ENCODE measurements at regions not wholly inside any gene's neighbourhood (a gene's known extent, or its start where the extent isn't known, plus 50 kb on each side); places are given as distances from the start of the nearest gene placed in this dataset.
"Not testable (repeated sequence)": the region's sequence is repeated elsewhere in the genome, so short reads cannot be mapped to it uniquely, and the experiment has no call there.

DNA sequence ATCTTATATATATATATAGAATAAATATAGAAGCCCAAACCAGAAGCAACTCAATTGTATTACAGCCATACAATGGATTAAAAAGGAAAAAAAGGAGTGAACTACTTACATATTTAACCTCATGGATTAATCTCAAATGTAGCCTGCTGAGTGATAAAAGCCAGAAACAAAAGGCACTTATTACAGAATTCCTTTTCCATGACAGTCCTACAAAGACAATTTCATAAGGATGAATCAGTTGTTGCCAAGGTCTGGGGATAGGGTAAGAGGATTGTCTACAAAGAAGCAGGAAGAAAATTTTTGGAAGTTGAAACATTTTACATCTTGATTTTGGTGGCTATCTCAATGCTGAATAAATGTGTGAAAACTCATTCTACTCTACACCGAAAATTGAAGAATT is 103.9 kb upstream of the DCC start:
- no peak for DNase-seq
- H3K4me1 ChIP-seq = no peaks in the 10 kb centered on the region
- no peak overlapping the region for H3K4me3 ChIP-seq
- no peak overlapping the region for H3K27ac ChIP-seq
- H3K9me3 ChIP-seq = no peaks in the 10 kb centered on the region
- TF ChIP-seq, protein P1, sequence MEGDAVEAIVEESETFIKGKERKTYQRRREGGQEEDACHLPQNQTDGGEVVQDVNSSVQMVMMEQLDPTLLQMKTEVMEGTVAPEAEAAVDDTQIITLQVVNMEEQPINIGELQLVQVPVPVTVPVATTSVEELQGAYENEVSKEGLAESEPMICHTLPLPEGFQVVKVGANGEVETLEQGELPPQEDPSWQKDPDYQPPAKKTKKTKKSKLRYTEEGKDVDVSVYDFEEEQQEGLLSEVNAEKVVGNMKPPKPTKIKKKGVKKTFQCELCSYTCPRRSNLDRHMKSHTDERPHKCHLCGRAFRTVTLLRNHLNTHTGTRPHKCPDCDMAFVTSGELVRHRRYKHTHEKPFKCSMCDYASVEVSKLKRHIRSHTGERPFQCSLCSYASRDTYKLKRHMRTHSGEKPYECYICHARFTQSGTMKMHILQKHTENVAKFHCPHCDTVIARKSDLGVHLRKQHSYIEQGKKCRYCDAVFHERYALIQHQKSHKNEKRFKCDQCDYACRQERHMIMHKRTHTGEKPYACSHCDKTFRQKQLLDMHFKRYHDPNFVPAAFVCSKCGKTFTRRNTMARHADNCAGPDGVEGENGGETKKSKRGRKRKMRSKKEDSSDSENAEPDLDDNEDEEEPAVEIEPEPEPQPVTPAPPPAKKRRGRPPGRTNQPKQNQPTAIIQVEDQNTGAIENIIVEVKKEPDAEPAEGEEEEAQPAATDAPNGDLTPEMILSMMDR (IDR thresholded peaks at IDR 0.05) = no peak
- no peak for TF ChIP-seq POLR2A (IDR thresholded peaks at IDR 0.05)
- H3K27me3 ChIP-seq = no peaks in the 10 kb centered on the region
- no peaks in the 10 kb centered on the region for H3K36me3 ChIP-seq

DNA sequence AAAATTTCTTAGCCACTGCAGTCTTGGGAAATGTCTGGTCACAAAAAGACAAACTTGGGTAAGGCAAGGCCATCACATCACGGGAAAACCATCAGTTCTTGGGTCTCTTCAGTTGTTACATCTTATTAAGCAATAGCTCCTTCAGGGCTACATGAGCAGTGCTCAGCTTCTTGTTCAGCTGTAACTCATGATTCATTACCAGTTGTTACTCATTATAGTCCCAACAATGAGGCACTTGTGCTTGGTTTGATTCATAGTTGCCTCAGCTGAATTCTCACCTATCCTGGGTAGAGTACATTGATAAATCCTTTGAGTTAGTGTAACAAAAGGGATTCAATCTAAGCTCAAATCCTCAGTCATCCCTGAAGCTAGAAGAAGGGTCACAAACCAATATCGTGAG is 102.4 kb upstream of the DCC start:
- no peaks in the 10 kb centered on the region for H3K27me3 ChIP-seq
- no peak for DNase-seq
- H3K4me3 ChIP-seq = no peak overlapping the region
- TF ChIP-seq POLR2A (IDR thresholded peaks at IDR 0.05) = no peak
- TF ChIP-seq, protein P1 (IDR thresholded peaks at IDR 0.05) = no peak
- no peaks in the 10 kb centered on the region for H3K9me3 ChIP-seq
- H3K4me1 ChIP-seq = no peaks in the 10 kb centered on the region
- no peak overlapping the region for H3K27ac ChIP-seq
- no peaks in the 10 kb centered on the region for H3K36me3 ChIP-seq

DNA sequence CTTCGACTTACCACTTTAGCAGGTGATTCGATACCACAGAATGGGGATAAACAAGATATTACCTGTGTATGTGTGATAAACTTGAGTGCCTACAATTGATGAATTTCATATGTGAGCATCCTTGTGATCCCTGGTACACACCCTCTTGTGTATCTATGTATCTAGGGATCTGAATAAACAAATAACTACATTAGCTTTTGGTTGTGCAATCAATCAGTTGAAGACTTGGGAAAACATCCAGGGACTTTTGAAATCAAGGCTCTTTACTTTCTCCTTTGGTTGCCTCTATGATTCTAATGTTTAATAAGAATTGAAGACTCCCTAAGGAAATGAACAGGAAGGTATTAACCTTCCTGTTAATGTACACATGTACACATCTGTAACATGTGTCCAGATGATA is 97.3 kb upstream of the DCC start:
- Histone ChIP-seq H3K4me3 (no peak overlapping the region), H3K4me1 (no peaks in the 10 kb centered on the region), H3K9me3 (no peaks in the 10 kb centered on the region), H3K36me3 (no peaks in the 10 kb centered on the region), H3K27me3 (no peaks in the 10 kb centered on the region), H3K27ac (no peak overlapping the region)
- TF ChIP-seq POLR2A (IDR thresholded peaks at IDR 0.05) = no peak
- DNase-seq = no peak

DNA sequence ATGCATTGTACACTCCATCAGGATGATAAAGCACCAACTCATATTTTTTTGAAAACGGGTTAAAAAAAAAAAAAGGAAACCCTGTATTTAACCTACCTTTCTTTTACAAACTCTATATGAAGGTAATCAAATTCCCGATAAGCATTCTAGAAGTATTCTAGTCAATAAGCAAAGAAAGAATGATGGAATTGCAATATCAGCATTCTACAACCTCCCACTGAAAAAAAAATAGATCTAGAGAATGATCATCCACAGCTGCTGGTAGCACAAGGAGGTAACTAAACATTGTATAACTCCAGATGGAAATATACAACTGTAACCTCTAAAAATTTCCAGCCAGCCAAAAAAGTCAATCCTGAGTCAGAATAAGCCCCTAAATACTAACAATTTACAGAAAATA is 95.3 kb upstream of the DCC start:
- H3K36me3 ChIP-seq = no peaks in the 10 kb centered on the region
- no peak for TF ChIP-seq POLR2A (IDR thresholded peaks at IDR 0.05)
- TF ChIP-seq, protein P1 (IDR thresholded peaks at IDR 0.05) = no peak
- H3K27ac ChIP-seq = no peak overlapping the region
- no peak for DNase-seq
- no peaks in the 10 kb centered on the region for H3K4me1 ChIP-seq
- no peaks in the 10 kb centered on the region for H3K27me3 ChIP-seq
- no peaks in the 10 kb centered on the region for H3K9me3 ChIP-seq
- no peak overlapping the region for H3K4me3 ChIP-seq

DNA sequence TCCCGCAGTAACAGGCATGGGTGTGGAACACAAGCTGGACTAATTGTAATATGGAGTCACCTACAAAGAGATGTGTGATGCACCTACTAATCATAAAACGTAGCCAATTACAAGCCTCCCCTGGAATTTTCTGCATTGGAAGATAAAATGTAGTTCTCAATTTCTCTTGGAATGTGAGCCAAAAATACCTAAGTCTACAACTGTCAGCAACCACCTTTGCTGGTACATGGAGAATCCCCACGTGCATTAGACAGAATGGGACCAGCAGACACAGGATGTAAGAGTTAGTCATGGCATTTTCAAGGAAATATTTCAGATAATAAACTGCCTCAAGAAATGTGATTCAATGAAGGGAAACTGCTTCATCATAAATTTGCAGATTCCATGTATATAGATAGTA is 85.6 kb upstream of the DCC start:
- Histone ChIP-seq H3K4me3 (no peak overlapping the region), H3K27me3 (no peaks in the 10 kb centered on the region), H3K36me3 (no peaks in the 10 kb centered on the region), H3K9me3 (no peaks in the 10 kb centered on the region), H3K4me1 (no peaks in the 10 kb centered on the region), H3K27ac (no peak overlapping the region)
- TF ChIP-seq POLR2A (IDR thresholded peaks at IDR 0.05) = no peak
- TF ChIP-seq, protein P1 (IDR thresholded peaks at IDR 0.05) = no peak
- no peak for DNase-seq

DNA sequence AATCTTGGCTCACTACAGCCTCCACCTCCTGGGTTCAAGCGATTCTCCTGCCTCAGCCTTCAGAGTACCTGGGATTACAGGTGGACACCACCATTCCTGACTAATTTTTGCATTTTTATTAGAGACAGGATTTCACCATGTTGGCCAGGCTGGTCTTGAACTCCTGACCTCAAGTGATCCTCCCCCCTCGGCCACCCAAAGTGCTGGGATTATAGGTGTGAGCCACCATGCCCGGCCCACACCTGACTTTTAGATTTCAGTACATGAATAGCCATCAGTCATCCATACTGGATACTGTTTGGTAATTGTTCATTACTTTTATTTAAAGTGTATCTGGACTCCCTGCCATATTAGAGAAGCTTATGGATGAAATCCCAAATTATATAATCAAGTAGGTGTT is 82.6 kb upstream of the DCC start:
- not testable (repeated sequence) for DNase-seq, H3K36me3 ChIP-seq, H3K27ac ChIP-seq, H3K9me3 ChIP-seq, H3K4me3 ChIP-seq, H3K4me1 ChIP-seq, H3K27me3 ChIP-seq

DNA sequence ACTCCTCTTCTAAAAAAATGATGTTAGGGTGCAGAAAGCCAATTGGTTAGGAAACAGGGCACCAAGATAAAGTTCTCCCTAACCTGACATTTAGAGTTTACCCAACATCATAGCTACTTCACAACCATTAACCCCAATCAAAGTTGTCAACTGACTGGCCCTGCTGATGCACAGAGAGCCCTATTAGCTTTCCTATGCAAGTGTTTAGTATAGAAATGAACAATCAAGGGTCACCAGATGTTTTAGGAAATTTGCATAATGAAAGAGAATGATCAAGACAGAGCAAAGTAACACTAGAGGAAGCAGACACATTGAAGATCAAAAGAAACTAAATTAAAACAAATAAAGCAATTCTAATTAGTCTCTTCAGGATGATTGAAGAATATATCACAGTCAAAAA is 64.2 kb upstream of the DCC start:
- no peak overlapping the region for H3K4me3 ChIP-seq
- no peaks in the 10 kb centered on the region for H3K4me1 ChIP-seq
- no peak for DNase-seq
- H3K36me3 ChIP-seq = no peaks in the 10 kb centered on the region
- H3K27me3 ChIP-seq = no peaks in the 10 kb centered on the region
- no peak for TF ChIP-seq POLR2A (IDR thresholded peaks at IDR 0.05)
- TF ChIP-seq, protein P1 (IDR thresholded peaks at IDR 0.05) = no peak
- no peak overlapping the region for H3K27ac ChIP-seq
- H3K9me3 ChIP-seq = no peaks in the 10 kb centered on the region
